ENCODE measurements at regions not wholly inside any gene's neighbourhood (a gene's known extent, or its start where the extent isn't known, plus 50 kb on each side); places are given as distances from the start of the nearest gene placed in this dataset.

GRCh38 chr19:30880551-30880950 lies 468.7 kb downstream of the TSHZ3 start:
- TF ChIP-seq POU2F2 (IDR thresholded peaks at IDR 0.05; ENCODE audit: low read depth, low read length) (no peak), SPI1 (IDR thresholded peaks at IDR 0.05; ENCODE audit: low read depth, low read length) (no peak), POLR2AphosphoS5 (IDR thresholded peaks at IDR 0.05; ENCODE audit: low read depth, low read length) (no peak), POLR2A (IDR thresholded peaks at IDR 0.05; ENCODE audit: low read depth, low read length) (no peak), TAF1 (IDR thresholded peaks at IDR 0.05; ENCODE audit: low read depth, low read length) (no peak), PAX5 (IDR thresholded peaks at IDR 0.05; ENCODE audit: insufficient read depth, low read length, severe bottlenecking) (no peak)
- DNase-seq (ENCODE audit: insufficient read length, low spot score) = no peak
- FAIRE-seq = no peak

GRCh38 chr19:30880151-30880550 lies 469.1 kb downstream of the TSHZ3 start:
- TF ChIP-seq SPI1 (IDR thresholded peaks at IDR 0.05; ENCODE audit: low read depth, low read length) (no peak), POLR2A (IDR thresholded peaks at IDR 0.05; ENCODE audit: low read depth, low read length) (no peak), TAF1 (IDR thresholded peaks at IDR 0.05; ENCODE audit: low read depth, low read length) (no peak), PAX5 (IDR thresholded peaks at IDR 0.05; ENCODE audit: insufficient read depth, low read length, severe bottlenecking) (no peak), POLR2AphosphoS5 (IDR thresholded peaks at IDR 0.05; ENCODE audit: low read depth, low read length) (no peak), POU2F2 (IDR thresholded peaks at IDR 0.05; ENCODE audit: low read depth, low read length) (no peak)
- FAIRE-seq = no peak
- no peak for DNase-seq (ENCODE audit: insufficient read length, low spot score)

- DNase-seq (ENCODE audit: insufficient read length, low spot score) (no peak), FAIRE-seq (no peak)
- TF ChIP-seq POU2F2 (IDR thresholded peaks at IDR 0.05; ENCODE audit: low read depth, low read length) (no peak), SPI1 (IDR thresholded peaks at IDR 0.05; ENCODE audit: low read depth, low read length) (no peak), TAF1 (IDR thresholded peaks at IDR 0.05; ENCODE audit: low read depth, low read length) (no peak), POLR2AphosphoS5 (IDR thresholded peaks at IDR 0.05; ENCODE audit: low read depth, low read length) (no peak), PAX5 (IDR thresholded peaks at IDR 0.05; ENCODE audit: insufficient read depth, low read length, severe bottlenecking) (no peak), POLR2A (IDR thresholded peaks at IDR 0.05; ENCODE audit: low read depth, low read length) (no peak)
These were observed 469.5 kb downstream of the TSHZ3 start for GRCh38 chr19:30879736-30880135.

GRCh38 chr19:30879225-30879624 lies 470.0 kb downstream of the TSHZ3 start:
- DNase-seq (ENCODE audit: insufficient read length, low spot score) (no peak), FAIRE-seq (no peak)
- TF ChIP-seq POLR2AphosphoS5 (IDR thresholded peaks at IDR 0.05; ENCODE audit: low read depth, low read length) (no peak), PAX5 (IDR thresholded peaks at IDR 0.05; ENCODE audit: insufficient read depth, low read length, severe bottlenecking) (no peak), SPI1 (IDR thresholded peaks at IDR 0.05; ENCODE audit: low read depth, low read length) (no peak), TAF1 (IDR thresholded peaks at IDR 0.05; ENCODE audit: low read depth, low read length) (no peak)

- FAIRE-seq (no peak), DNase-seq (ENCODE audit: insufficient read length, low spot score) (no peak)
- TF ChIP-seq SPI1 (IDR thresholded peaks at IDR 0.05; ENCODE audit: low read depth, low read length) (no peak), POU2F2 (IDR thresholded peaks at IDR 0.05; ENCODE audit: low read depth, low read length) (no peak), POLR2AphosphoS5 (IDR thresholded peaks at IDR 0.05; ENCODE audit: low read depth, low read length) (no peak), POLR2A (IDR thresholded peaks at IDR 0.05; ENCODE audit: low read depth, low read length) (no peak), TAF1 (IDR thresholded peaks at IDR 0.05; ENCODE audit: low read depth, low read length) (no peak), PAX5 (IDR thresholded peaks at IDR 0.05; ENCODE audit: insufficient read depth, low read length, severe bottlenecking) (no peak)
These were observed 470.7 kb downstream of the TSHZ3 start for GRCh38 chr19:30878495-30878894.

- no peak for DNase-seq (ENCODE audit: insufficient read length, low spot score)
- FAIRE-seq = no peak
- no peak for TF ChIP-seq TAF1 (IDR thresholded peaks at IDR 0.05; ENCODE audit: low read depth, low read length)
- TF ChIP-seq POLR2A (IDR thresholded peaks at IDR 0.05; ENCODE audit: low read depth, low read length) = no peak
- no peak for TF ChIP-seq POLR2AphosphoS5 (IDR thresholded peaks at IDR 0.05; ENCODE audit: low read depth, low read length)
- TF ChIP-seq POU2F2 (IDR thresholded peaks at IDR 0.05; ENCODE audit: low read depth, low read length) = no peak
- no peak for TF ChIP-seq SPI1 (IDR thresholded peaks at IDR 0.05; ENCODE audit: low read depth, low read length)
- no peak for TF ChIP-seq PAX5 (IDR thresholded peaks at IDR 0.05; ENCODE audit: insufficient read depth, low read length, severe bottlenecking)
These were observed 471.5 kb downstream of the TSHZ3 start for GRCh38 chr19:30877661-30878113.

GRCh38 chr19:30873691-30874090 lies 475.5 kb downstream of the TSHZ3 start:
- FAIRE-seq (no peak), DNase-seq (ENCODE audit: insufficient read length, low spot score) (no peak)
- TF ChIP-seq POU2F2 (IDR thresholded peaks at IDR 0.05; ENCODE audit: low read depth, low read length) (no peak), TAF1 (IDR thresholded peaks at IDR 0.05; ENCODE audit: low read depth, low read length) (no peak), POLR2AphosphoS5 (IDR thresholded peaks at IDR 0.05; ENCODE audit: low read depth, low read length) (no peak), PAX5 (IDR thresholded peaks at IDR 0.05; ENCODE audit: insufficient read depth, low read length, severe bottlenecking) (no peak), SPI1 (IDR thresholded peaks at IDR 0.05; ENCODE audit: low read depth, low read length) (no peak), POLR2A (IDR thresholded peaks at IDR 0.05; ENCODE audit: low read depth, low read length) (no peak)

- no peak for DNase-seq (ENCODE audit: insufficient read length, low spot score)
- TF ChIP-seq POLR2A (IDR thresholded peaks at IDR 0.05; ENCODE audit: low read depth, low read length) = no peak
- no peak for TF ChIP-seq TAF1 (IDR thresholded peaks at IDR 0.05; ENCODE audit: low read depth, low read length)
- TF ChIP-seq POU2F2 (IDR thresholded peaks at IDR 0.05; ENCODE audit: low read depth, low read length) = no peak
- TF ChIP-seq PAX5 (IDR thresholded peaks at IDR 0.05; ENCODE audit: insufficient read depth, low read length, severe bottlenecking) = no peak
- TF ChIP-seq SPI1 (IDR thresholded peaks at IDR 0.05; ENCODE audit: low read depth, low read length) = no peak
- no peak for TF ChIP-seq POLR2AphosphoS5 (IDR thresholded peaks at IDR 0.05; ENCODE audit: low read depth, low read length)
- FAIRE-seq = no peak
These were observed 476.2 kb downstream of the TSHZ3 start for GRCh38 chr19:30873003-30873402.

GRCh38 chr19:30871979-30872378 lies 477.3 kb downstream of the TSHZ3 start:
- FAIRE-seq (no peak), DNase-seq (ENCODE audit: insufficient read length, low spot score) (no peak)
- TF ChIP-seq SPI1 (IDR thresholded peaks at IDR 0.05; ENCODE audit: low read depth, low read length) (no peak), POLR2AphosphoS5 (IDR thresholded peaks at IDR 0.05; ENCODE audit: low read depth, low read length) (no peak), POLR2A (IDR thresholded peaks at IDR 0.05; ENCODE audit: low read depth, low read length) (no peak), PAX5 (IDR thresholded peaks at IDR 0.05; ENCODE audit: insufficient read depth, low read length, severe bottlenecking) (no peak), POU2F2 (IDR thresholded peaks at IDR 0.05; ENCODE audit: low read depth, low read length) (no peak), TAF1 (IDR thresholded peaks at IDR 0.05; ENCODE audit: low read depth, low read length) (no peak)

- FAIRE-seq (no peak), DNase-seq (ENCODE audit: insufficient read length, low spot score) (no peak)
- TF ChIP-seq POLR2AphosphoS5 (IDR thresholded peaks at IDR 0.05; ENCODE audit: low read depth, low read length) (no peak), SPI1 (IDR thresholded peaks at IDR 0.05; ENCODE audit: low read depth, low read length) (no peak), POLR2A (IDR thresholded peaks at IDR 0.05; ENCODE audit: low read depth, low read length) (no peak), TAF1 (IDR thresholded peaks at IDR 0.05; ENCODE audit: low read depth, low read length) (no peak), PAX5 (IDR thresholded peaks at IDR 0.05; ENCODE audit: insufficient read depth, low read length, severe bottlenecking) (no peak), POU2F2 (IDR thresholded peaks at IDR 0.05; ENCODE audit: low read depth, low read length) (no peak)
These were observed 478.4 kb downstream of the TSHZ3 start for GRCh38 chr19:30870876-30871275.
